A673 (cell line): ENCODE measurements at regions not wholly inside any gene's neighbourhood (a gene's known extent, or its start where the extent isn't known, plus 50 kb on each side); places are given as distances from the start of the nearest gene placed in this dataset.
"Not testable (repeated sequence)": the region's sequence is repeated elsewhere in the genome, so short reads cannot be mapped to it uniquely, and the experiment has no call there.

Experiments
- BruUV-seq: library from RNA; stranded (reverse); fragments of 400-500 nt; replicated peaks from 2 replicates; lab custom pipeline; 2021; lab: Mats Ljungman, UMichigan
- CTCF ChIA-PET: fragments of 300-600 bp; sonication (Branson Sonifier 250); formaldehyde crosslinking; loops from one replicate; lab custom pipeline; 2022; ENCODE audit warnings: antibody characterized with exemption; lab: Charles Lee
- POLR2A ChIA-PET: fragments of 300-600 bp; sonication (Branson Sonifier 250); formaldehyde crosslinking; loops from one replicate; lab custom pipeline; 2022; ENCODE audit warnings: antibody characterized with exemption; ENCODE audit not compliant: low non-redundant PET; lab: Charles Lee
- DNase-seq: peaks from one replicate; pipeline ENCODE4 v3.0.0-alpha.2; 2015; ENCODE audit warnings: low spot score
- H3K27ac ChIP-seq: fragments of 200-600 bp; sonication (generic); 2 replicates; pipeline ENCODE4 v1.5.1; 2016; ENCODE audit warnings: mixed run types, low read depth, mild to moderate bottlenecking, mixed read lengths, antibody characterized with exemption, low read length; ENCODE audit not compliant: poor library complexity, severe bottlenecking
- H3K27me3 ChIP-seq: fragments of 200-600 bp; sonication (generic); replicated peaks from 2 replicates; pipeline ENCODE4 v1.6.1; 2017; ENCODE audit warnings: mixed run types, low read depth, mild to moderate bottlenecking, mixed read lengths, antibody characterized with exemption, low read length; ENCODE audit not compliant: insufficient read depth, poor library complexity
- H3K36me3 ChIP-seq: fragments of 200-600 bp; sonication (generic); 2 replicates; pipeline ENCODE4 v1.6.1; 2016; ENCODE audit warnings: mixed run types, mild to moderate bottlenecking, mixed read lengths, antibody characterized with exemption, low read length; ENCODE audit not compliant: insufficient read depth, poor library complexity, severe bottlenecking
- H3K4me1 ChIP-seq: fragments of 200-600 bp; sonication (generic); 2 replicates; pipeline ENCODE4 v1.6.1; 2017; ENCODE audit warnings: mixed run types, mild to moderate bottlenecking, mixed read lengths, antibody characterized with exemption, low read length; ENCODE audit not compliant: insufficient read depth, poor library complexity, severe bottlenecking
- H3K4me3 ChIP-seq: fragments of 200-600 bp; sonication (generic); 2 replicates; pipeline ENCODE4 v1.5.1; 2016; ENCODE audit warnings: low read depth, mixed run types, mild to moderate bottlenecking, mixed read lengths, low read length; ENCODE audit not compliant: poor library complexity, severe bottlenecking
- H3K9me3 ChIP-seq: fragments of 200-600 bp; sonication (generic); 2 replicates; pipeline ENCODE4 v1.6.1; 2016; ENCODE audit warnings: mixed run types, low read depth, mild to moderate bottlenecking, mixed read lengths, antibody characterized with exemption, low read length; ENCODE audit not compliant: poor library complexity, severe bottlenecking
- intact Hi-C: fragments of 100-400 bp; cut with micrococcal nuclease; formaldehyde crosslinking; loops from one replicate; pipeline ENCODE4 v1.10.0; 2022; ENCODE audit not compliant: unreplicated experiment

- DNase-seq, POLR2A ChIA-PET, intact Hi-C loops, H3K4me3 ChIP-seq, H3K27me3 ChIP-seq, CTCF ChIA-PET, H3K9me3 ChIP-seq, H3K27ac ChIP-seq, H3K4me1 ChIP-seq, BruUV-seq, H3K36me3 ChIP-seq: not testable (repeated sequence)
These were observed 79.1 kb upstream of the GOLGA6L4 start for GRCh38 chr15:84156588-84156840.

GRCh38 chr15:84157056-84157632, 78.4 kb upstream of the GOLGA6L4 start:
- H3K9me3 ChIP-seq, H3K36me3 ChIP-seq, intact Hi-C loops, H3K27me3 ChIP-seq, BruUV-seq, H3K4me1 ChIP-seq, DNase-seq, H3K27ac ChIP-seq, POLR2A ChIA-PET, H3K4me3 ChIP-seq, CTCF ChIA-PET: not testable (repeated sequence)

GRCh38 chr15:84157857-84158256, 77.7 kb upstream of the GOLGA6L4 start:
- H3K9me3 ChIP-seq, DNase-seq, H3K27me3 ChIP-seq, intact Hi-C loops, H3K4me3 ChIP-seq, POLR2A ChIA-PET, H3K27ac ChIP-seq, H3K36me3 ChIP-seq, H3K4me1 ChIP-seq, BruUV-seq, CTCF ChIA-PET: not testable (repeated sequence)

DNA sequence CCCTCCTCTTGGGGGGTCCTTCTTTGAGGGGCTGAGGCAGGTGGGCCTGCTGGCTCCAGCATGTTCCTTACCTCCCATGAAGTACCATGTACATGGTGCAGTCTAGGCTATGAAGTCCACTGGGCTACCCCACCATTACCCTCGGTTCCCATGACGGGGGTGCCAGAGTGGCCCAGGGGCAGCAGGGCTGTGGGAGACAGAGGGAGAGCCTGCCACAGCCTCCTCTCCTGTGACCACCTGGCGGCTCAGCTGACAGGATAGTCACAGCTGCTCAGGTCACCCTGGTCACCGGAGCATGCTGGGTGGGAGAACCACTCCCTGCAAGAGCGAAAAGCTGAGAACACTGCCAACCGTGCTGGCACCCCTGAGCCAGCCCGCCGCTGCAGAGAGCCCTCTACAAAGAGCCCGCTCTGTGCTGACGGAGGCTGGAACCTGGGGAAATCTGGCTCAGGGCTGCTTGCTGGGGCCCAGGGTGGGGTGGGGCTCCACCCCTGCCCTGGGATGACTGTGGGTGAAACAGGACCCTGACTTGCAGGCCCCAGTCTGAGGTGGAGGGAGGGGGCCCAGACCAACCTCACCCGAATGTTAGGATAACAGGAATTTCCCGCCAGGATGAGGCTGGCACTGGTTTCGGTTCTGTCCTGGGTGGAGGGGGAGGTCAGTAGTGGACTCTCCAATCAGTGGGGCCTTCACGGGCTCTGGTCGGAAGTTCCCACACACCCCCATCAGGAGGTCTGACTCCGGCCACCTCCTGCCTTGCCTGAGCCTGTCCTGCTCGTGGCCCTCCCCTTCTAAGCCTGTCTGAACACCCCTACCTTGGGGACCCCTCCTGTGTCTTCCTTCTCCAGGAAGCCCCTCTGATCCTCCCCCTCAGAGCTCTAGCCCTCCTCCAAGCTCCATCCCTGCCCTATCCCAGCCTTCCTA, 76.0 kb upstream of the GOLGA6L4 start:
- intact Hi-C loops, H3K36me3 ChIP-seq, BruUV-seq, POLR2A ChIA-PET, H3K27me3 ChIP-seq, CTCF ChIA-PET, H3K4me3 ChIP-seq, H3K9me3 ChIP-seq, H3K4me1 ChIP-seq, DNase-seq, H3K27ac ChIP-seq: not testable (repeated sequence)

DNA sequence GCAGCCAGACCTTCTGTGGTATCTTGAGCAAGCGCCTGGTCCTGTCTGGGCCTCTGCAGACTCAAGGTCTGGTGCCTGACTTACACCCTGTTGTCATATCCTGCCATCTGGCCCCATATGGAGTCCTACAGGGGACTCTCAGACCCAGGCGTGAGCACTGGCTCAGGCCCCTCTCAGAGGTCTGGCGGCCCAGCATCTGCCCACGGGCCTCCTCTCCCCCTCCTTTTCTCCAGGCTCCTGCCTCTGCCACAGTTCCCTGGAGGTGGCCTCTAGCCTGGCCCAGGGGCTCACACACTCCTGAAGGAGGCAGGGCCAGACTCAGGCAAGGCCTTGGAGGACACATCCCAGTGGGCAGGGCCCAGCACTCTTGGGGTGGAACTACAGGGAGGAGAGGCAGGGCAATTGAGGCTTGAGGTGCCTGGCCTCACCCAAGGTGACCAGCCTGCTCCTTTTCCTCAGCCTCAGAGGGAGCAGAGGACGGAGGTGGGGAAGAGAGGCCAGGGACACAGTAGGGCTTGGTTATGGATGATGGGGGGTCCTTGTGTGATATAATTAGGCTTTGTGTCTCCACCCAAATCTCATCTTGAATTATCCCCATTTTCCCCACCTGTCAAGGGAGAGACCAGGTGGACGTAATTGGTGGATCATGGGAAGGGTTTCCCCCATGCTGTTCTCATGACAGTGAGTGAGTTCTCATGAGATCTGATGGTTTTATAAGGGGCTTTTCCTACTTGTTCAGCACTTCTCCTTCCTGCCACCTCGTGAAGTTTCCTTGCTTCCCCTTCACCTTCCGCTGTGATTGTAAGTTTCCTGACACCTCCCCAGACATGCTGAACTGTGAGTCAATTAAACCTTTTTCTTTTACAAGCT, 70.9 kb upstream of the GOLGA6L4 start:
- H3K4me3 ChIP-seq, H3K27ac ChIP-seq, intact Hi-C loops, DNase-seq, CTCF ChIA-PET, BruUV-seq, H3K4me1 ChIP-seq, H3K27me3 ChIP-seq, H3K36me3 ChIP-seq, POLR2A ChIA-PET, H3K9me3 ChIP-seq: not testable (repeated sequence)

GRCh38 chr15:84170029-84170428, 65.5 kb upstream of the GOLGA6L4 start:
- POLR2A ChIA-PET, H3K36me3 ChIP-seq, H3K27me3 ChIP-seq, BruUV-seq, H3K4me3 ChIP-seq, H3K4me1 ChIP-seq, H3K9me3 ChIP-seq, H3K27ac ChIP-seq, CTCF ChIA-PET, DNase-seq, intact Hi-C loops: not testable (repeated sequence)

DNA sequence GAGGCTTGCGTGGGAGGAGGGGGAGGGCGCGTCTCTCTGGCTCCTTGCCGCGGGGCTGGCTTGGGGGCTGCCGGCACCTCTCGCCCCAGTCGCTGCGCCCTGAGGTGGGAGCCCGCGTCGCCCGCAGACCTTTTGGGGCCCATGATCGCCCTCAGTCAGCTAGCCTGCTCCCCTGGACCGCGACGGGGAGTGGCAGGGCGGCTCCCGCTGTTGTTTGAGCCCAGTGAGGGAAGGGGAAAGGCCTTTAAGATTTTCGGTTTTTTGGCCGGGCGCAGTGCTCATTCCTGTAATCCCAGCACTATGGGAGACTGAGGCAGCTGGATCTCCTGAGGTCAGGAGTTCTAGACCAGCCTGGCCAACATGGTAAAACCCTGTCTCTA, 62.4 kb upstream of the GOLGA6L4 start:
- H3K9me3 ChIP-seq, H3K4me1 ChIP-seq, DNase-seq, POLR2A ChIA-PET, H3K27me3 ChIP-seq, intact Hi-C loops, H3K27ac ChIP-seq, BruUV-seq, H3K36me3 ChIP-seq, H3K4me3 ChIP-seq, CTCF ChIA-PET: not testable (repeated sequence)
